Posterior vena cava (tissue), 2 donors: ENCODE measurements at regions not wholly inside any gene's neighbourhood (a gene's known extent, or its start where the extent isn't known, plus 50 kb on each side); places are given as distances from the start of the nearest gene placed in this dataset.

ENCODE experiments used
- DNase-seq: peaks from one replicate; pipeline ENCODE4 v3.0.0-alpha.2; 2020; ENCODE audit warnings: low spot score
- intact Hi-C, 2 donors: fragments of 100-400 bp; cut with DNase I; formaldehyde crosslinking; loops; one replicate each; pipeline versions ENCODE4 v1.14.1 to v1.14.2; 2022 to 2023
- donor health status: DM: yes; HTN: yes; CAD: no.
- donor health status: DM: yes; HTN: yes; CAD: no.

DNA sequence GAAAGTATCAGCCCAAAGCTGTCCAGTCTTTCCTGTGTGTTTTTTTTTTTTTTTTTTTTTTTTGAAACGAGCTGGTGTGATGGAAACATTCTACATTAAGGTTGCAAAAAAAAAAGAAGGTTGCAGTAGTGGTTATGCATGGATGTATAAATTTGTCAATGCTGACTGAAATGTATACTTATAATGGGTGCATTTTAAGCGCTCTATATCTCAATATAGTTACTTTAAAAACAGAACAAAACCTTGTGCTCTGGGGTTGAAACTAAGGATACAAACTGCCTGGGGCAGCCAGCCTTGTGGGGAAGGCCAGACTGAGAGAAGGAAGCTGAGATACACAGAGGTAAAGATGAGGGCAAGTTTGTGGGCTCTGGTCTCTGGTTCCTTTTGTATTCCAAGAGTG is 87.3 kb upstream of the RMST start:
- DNase-seq = no peak
- intact Hi-C loops = no loop called here

DNA sequence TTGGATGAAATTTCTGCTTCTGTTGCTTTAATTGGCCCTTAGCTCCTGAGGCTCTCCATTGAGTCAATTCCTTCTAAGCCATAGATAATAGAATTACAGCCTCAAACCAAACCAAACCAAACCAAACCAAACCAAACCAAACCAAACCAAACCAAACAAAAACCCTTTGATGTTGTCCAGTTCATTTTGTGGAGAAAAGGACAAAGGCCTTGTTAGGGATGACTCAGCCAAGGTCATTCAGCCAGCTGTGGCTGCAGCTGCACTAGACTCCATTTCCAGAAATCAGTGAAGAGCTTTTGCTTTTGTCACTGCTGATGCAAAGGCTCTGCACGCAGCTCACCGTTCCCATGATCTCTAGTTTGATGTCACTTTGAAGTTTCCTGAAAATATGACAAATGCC is 82.2 kb upstream of the RMST start:
- DNase-seq = no peak
- intact Hi-C loops = no loop called here

DNA sequence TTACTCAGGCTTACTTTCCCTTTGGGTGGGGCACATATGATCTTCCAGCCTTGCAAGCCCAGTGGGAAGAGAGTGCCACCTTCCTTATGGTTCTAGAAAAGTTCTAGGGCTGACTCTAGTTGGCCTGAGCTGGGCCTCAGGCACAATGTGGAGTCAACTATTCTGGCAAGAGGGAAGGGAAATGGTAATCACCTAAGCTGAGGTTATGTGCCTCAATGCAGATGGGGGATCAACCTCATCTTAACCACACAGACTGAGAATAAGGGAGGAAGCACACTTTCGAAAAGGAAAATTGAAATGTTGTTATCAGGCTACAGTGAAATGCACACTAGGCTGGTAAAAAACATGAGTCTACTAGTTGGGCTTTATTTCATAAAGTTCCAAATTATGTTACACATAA is 77.5 kb upstream of the RMST start:
- intact Hi-C loops = no loop called here
- no peak for DNase-seq

DNA sequence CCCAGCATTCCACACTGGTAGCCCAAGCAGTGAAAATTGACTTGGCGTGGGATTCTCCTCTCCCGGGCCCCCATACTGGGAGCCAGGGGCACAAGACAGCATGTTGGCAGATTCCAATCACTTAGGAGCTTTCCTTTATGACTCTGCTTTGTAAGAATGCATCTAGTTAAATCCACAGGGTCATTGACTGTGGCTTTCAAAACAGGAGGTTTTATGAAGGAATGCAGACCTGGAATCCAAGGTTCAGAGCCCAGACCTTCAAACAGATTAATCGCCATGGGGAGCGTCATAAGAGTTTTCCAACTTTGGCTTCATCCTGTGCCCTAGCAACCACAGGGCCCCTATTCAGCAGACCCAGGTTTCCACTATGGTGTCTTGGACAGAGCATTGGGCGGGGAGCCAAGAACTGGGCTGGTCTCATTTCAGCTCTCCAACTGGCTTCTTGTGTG is 76.4 kb upstream of the RMST start:
- DNase-seq = no peak
- intact Hi-C loops = no loop called here

DNA sequence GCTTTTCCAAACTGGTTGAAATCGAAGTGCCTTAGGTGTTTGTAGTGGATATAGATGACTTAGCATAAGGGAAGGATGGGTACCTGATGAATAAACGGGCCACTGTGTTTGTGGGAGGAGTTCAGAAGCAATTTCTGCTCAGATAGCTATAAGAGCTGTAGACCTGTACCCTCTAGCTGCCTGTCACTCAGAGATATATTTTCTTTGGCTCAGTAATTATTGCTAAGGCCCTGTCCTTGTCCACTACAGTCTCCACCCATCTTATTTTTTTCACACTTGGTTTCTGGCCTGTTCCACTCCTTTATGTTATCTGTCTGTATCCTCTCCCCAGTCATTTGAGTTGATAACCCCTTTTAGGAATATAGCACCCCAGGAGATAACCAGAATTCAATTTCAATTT is 74.8 kb upstream of the RMST start:
- intact Hi-C loops = no loop called here

DNA sequence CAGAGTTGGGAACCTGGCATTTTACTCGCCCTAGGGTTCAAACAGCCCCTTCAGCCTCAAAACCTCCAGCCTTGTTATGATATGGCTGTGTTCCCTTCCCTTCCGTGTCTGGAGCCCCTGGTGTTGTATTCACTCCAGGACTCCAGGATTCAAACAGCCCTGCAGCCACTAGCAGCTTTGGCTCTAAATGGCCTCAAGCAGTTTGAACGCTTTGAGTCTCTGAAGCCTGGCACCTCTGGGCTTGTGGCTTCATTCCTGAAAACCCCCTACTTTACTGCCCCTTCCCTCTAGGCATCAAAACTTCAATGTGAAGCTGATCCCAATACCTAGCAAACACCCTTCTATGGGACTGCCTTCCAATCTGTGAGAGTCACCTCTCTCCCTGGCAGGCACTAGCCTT is 67.9 kb upstream of the RMST start:
- intact Hi-C loops = no loop called here
- no peak for DNase-seq

More for the DNA sequence above, 74.8 kb upstream of the RMST start:
- no peak for DNase-seq

DNA sequence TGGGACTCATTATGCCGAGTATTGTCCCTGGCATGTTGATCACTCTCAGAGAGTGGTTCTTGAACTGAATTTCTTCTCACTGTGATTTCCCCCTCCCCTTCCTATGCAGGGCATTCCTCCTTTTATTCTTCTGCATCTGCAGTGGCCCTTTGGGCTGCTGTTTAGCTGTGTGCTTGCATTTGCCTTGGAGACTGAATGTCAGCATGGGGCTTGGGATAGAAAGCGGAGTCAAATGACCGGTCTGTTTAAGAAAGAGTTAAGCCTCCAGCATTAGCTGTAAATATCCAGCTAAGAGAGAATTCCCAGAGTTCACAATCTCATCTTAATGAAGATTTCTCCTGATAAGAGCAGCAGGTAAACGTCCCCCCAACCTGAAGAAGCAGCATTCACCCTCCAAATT is 65.6 kb upstream of the RMST start:
- DNase-seq = no peak
- intact Hi-C loops = no loop called here

DNA sequence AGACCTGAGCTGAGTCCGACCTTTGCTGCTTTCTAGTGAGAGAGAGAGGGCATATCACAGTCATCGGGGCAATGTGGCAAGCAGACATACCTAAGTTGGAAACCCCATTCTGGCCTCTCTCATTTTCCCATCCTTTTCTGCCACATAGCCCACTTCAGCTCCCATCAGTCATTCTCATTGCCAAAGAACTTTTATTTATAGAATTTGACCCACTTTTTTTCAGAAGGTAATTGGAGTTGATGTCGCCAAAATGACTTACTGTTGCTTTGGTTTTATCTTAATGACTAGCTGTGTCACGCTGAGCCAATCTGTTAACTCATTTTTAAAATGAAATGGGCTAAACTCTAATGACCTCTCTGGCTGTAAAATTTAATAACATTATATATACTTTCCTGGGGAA is 63.9 kb upstream of the RMST start:
- DNase-seq = no peak

DNA sequence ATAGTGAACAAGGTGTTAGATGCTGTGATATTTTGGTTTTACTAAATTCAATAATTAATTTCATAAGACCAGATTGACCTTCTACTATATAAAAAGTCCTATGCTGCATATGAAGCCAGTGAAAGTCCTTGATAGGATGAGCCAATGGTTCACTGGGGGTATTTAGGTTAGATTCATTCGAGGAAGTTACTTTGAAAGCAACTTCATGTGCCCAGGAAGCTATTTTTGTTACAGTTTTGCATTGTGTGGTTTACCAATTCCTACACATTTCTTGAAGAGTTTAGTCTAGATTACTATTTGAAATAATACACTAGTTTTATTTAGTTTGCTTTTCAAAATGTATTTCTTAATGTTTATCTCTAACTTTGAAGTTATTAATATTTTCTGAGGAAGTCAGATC is 58.5 kb upstream of the RMST start:
- intact Hi-C loops = no loop called here

More for the DNA sequence above, 63.9 kb upstream of the RMST start:
- intact Hi-C loops = no loop called here

DNA sequence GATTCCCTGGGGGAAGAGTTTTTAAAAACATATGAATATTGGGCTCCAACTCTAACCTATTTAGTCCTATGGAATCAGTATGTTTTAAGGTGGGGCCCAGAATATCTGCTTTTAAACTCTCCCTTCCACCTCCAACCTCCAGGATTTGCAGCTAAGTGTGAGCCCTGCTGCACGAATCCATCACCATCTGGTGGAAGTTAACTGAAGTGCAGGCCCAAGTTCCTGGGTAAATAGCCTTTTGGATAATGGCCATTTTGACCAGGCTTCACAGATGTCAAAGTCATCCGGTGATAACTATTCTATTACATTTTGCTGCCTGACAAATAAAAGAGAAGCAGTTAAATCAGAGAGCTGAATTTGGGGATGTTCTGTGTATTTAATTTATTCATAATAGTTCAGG is 58.1 kb upstream of the RMST start:
- DNase-seq = no peak
- intact Hi-C loops = no loop called here

More for the DNA sequence above, 58.5 kb upstream of the RMST start:
- no peak for DNase-seq

DNA sequence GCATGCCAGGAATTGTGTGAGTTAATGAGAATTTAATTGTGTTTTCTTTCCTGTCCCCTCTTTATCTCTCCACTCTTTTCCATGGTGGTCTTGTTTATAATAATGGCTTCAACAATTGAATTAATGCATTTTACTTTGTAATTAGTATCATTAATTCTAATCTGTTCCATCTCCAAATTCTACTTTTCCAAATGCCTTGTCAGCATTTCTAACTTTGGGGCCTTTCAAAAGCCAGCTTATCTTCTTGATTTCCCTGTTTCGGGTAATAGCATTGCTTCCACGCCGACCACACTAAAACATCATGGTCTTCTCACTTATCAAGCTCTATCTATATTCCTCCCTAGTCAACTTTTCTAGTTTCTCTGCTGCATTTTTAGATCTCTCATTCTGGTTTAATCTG is 54.2 kb upstream of the RMST start:
- intact Hi-C loops = no loop called here
- no peak for DNase-seq

DNA sequence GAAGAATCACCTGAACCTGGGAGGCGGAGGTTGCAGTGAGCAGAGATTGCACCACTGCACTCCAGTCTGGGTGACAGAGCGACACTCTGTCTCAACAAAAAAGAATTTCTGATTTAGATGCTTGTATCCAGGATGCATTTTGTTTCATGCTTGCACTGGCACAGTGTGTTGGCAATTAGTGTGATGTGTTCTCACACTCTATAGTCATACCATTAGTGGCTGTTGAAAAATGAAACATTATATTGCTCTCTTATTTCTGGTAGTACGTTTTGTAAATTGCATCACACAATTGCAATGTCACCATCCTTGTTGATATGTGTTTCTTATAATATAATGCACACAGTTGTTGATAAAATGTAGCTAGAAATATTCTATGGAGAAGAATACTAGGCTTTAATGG is 51.3 kb upstream of the RMST start:
- intact Hi-C loops = no loop called here
- DNase-seq = no peak
